ENCODE measurements at regions not wholly inside any gene's neighbourhood (a gene's known extent, or its start where the extent isn't known, plus 50 kb on each side); places are given as distances from the start of the nearest gene placed in this dataset.

DNA sequence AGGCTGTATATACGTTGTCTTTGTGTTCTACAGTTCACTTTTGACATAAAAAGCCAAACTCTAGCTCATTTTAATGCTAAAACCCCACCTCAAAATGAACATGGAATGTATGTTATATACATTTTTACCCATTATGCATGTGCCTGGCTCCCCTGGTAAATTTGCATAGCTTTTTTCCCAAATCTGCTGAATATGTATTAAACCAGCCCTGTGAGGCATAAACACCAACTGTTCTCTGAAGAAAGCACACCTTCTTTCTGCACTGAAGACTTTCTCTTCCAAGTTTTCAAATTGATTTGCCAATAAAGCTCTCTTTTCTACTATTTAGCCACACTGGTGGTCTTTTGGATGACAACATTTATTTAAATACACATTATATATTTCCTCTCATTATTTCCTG is 549.4 kb downstream of the TRIB2 start:
- TF ChIP-seq, protein P1, sequence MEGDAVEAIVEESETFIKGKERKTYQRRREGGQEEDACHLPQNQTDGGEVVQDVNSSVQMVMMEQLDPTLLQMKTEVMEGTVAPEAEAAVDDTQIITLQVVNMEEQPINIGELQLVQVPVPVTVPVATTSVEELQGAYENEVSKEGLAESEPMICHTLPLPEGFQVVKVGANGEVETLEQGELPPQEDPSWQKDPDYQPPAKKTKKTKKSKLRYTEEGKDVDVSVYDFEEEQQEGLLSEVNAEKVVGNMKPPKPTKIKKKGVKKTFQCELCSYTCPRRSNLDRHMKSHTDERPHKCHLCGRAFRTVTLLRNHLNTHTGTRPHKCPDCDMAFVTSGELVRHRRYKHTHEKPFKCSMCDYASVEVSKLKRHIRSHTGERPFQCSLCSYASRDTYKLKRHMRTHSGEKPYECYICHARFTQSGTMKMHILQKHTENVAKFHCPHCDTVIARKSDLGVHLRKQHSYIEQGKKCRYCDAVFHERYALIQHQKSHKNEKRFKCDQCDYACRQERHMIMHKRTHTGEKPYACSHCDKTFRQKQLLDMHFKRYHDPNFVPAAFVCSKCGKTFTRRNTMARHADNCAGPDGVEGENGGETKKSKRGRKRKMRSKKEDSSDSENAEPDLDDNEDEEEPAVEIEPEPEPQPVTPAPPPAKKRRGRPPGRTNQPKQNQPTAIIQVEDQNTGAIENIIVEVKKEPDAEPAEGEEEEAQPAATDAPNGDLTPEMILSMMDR (IDR thresholded peaks at IDR 0.05) = no peak
- no peak for TF ChIP-seq POLR2A (IDR thresholded peaks at IDR 0.05)

Measured in testis (tissue), 2 donors.